NCI-H2029 (cell line): ENCODE measurements at regions not wholly inside any gene's neighbourhood (a gene's known extent, or its start where the extent isn't known, plus 50 kb on each side); places are given as distances from the start of the nearest gene placed in this dataset.

Experiments used
- DNase-seq: peaks from one replicate; lab custom pipeline; 2025; lab: John Stamatoyannopoulos, UW

DNA sequence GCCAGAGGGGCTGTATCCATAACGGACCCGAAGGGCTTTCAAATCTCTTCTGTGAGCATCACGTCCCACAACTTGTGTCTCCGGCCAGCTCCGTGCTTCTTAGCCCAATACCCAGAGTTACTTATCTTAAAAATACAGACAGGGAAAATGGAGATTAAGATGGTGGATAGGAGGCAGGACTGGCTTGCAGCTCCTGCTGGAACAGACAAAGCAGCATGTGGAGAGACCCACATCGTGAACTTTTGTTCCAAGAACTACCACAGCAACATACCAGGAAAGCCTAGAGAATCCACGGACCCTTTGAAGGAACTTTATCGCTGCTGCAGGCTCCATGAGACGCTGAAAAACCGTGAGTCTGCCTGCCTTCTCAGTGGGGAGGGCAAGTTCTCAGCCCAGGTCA lies 113.7 kb downstream of the RNASET2 start:
- DNase-seq: no peak

DNA sequence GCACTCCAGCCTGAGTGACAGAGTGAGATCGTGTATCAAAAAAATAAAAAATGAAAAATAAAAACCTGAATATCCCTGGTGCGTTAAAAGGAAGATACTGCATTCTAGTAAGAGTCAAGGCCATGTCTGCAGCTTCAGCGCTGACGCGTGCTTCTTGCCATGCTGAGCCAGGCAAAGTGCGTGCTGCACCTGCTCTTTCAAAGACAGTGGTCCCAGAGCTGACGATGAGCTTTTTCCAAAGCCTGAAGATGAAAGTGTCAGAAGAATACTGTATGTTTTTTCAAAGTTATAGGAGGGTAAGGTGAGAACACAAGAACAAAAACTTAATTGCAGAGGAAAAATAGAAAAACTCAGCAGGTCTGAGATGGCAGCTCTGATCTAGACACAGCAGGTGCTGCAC lies 115.1 kb downstream of the RNASET2 start:
- no peak for DNase-seq

DNA sequence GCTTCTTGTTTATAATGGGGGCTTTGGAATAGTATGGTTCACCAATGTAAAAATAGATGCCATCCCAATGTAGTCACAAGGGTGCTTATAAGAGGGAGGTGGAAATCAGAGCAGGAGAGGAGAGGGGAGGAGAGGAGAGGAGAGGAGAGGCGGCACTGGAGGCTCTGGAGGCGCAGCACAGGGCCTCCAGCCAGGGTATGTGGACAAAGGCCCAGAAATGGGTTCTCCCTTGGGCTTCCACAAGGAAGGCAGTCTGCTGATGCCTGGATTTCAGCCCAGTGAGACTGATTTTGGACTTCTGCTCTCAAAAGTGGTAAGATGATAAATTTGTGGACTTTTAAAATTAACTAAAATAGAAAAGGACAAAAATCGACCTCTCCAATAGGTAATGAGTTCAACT lies 116.8 kb downstream of the RNASET2 start:
- DNase-seq: no peak

DNA sequence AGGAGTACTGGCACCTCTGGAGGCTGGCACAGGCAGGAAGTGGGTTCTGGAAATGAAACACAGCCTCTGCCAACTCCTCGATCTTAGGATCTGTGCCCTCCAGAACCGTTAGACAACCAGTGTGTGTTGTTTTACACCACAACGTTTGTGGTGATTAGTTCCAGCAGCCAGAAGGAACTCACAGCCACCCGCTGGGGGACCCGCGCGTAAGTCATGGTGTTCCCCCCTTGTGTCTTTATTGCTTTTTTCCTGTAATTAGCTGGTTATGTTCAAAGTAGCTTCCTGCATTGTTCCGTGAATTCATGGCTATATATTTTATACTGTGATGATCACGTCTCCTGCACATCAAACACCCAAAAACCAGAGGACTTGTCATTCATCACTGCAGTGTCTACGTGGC lies 117.4 kb downstream of the RNASET2 start:
- no peak for DNase-seq

DNA sequence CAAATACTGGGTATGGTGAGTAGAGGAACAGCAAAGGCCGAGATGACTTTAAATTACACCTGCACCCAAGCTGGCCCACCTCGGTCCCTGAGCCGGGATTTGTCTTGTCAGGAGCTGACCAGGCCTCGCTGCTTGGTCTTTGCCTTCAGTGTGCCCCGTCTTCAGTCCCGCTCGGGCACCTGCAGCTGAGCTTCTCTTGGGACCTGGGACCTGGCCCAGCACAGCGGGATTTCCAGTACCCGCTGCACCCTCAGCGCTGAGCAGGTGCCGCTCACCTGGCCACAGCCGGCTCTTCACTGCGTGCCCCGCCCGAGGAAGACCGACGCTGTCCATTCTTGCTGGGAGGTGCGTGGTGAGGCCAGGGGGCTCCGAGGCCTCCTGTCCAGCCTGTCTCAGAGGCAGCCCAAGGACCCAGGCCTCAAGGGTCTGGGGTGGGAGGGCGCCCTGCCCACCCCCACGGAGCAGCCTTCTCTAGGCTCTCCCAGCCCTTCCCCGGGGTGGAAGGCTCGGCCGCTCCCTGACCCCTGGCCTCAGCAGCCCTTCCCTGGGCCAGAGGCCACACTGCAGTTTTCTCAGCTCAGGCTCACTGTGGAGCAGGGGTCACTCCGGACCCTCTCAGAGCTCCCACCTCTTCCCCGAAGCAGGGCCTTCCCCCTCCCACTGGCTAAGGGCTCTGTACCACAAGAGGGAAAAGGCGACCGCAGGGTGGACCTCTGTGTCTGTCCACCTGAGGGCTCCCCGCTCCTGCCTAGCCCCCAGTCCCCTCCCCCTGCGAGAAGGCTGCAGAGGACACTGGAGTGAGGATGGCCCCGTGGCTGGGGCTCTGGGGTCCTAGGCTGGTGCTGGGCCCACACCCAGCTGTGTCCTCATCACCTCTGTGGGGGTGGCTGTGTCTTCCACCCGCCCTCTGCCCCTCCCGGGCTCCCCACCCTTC lies 119.3 kb downstream of the RNASET2 start:
- no peak for DNase-seq

DNA sequence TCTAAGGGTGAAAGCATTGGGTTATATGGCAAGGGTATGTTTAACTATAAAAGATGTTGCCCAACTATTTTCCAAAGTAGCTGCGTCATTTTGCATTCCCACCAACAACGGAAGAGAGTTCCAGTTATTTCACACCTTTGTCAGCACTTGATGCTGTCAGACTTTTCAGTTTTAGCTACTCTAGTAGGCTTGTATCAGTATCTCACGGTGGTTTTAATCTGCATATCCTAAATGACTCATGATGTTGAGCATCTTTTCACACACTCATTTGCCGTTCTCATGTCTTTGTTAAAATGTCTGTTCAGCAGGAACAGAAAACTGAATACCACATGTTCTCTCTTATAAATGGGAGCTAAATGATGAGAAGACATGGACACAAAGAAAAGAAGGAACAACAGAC lies 122.3 kb downstream of the RNASET2 start:
- no peak for DNase-seq

DNA sequence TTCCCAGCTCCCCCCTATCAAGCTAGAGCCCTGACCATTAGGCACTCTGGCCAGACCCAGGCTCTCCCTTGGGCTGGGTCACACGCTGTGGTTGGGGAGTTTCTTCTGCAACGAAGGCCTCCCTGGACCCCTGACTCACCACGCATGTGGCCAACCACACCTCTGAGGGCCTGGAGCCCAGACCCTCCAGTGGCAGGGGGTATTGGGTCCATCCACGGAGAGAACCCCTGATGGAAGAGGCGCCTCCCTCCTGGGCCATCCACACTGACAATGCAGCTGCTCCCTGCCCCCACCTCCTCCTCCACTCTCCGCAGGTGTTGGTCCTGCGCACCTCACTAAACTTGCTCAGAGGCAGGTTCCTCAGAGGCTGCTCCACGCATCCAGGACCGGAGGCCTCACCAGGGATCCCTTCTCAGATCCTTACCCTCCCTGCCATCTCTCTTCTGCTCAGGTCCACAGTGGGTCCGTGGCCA lies 125.4 kb downstream of the RNASET2 start:
- no peak for DNase-seq

DNA sequence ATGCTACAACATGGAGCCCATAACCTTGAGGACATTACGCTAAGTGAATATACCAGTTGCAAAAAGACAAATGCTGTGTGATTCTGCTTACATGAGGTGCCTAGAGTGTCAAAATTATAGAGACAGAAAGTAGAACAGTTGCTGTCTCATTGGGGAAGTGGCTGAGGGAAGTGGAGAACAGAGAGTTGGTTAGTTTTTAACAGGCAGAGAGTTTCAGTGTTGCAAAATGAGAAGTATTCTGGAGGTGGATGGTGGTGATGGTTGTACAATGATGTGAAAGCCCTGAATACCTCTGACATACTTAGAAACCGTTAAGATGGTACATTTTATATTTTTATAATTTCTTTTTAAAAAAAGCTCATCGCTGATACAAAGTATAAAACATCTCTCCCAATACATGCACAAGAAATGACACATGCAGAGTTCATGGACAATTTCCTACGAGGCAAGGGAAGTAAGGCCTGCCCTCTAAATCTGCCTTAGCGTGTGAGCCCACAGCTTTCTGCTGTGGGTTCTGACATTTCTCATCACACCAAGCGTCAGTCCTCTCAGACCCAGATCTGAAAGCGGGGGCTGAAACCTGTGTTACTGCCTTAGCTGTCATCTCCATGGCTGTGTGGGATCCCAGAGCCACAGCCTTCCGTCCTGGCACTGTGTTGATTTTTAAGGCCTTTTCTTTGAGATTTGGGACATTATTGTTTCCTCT lies 126.0 kb downstream of the RNASET2 start:
- DNase-seq: no peak

DNA sequence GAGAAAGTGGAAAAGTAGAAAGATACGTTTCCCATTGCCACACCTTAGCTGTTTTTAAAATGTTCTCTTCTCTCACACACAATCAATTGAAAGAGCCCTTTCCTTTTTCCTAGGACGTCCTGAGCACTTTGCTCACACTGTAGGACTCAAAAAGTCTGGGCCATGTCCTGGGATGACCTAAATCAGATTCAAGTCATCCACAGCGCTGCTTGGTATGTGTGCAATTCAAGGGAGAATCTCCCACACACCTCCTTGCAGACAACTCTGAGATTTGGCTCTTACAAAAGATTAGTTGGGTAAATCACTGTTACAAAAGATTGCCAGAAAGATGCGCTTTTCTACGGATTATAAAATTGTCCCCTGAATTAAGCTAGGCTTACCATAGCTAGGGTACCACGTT lies 130.1 kb downstream of the RNASET2 start:
- no peak for DNase-seq

DNA sequence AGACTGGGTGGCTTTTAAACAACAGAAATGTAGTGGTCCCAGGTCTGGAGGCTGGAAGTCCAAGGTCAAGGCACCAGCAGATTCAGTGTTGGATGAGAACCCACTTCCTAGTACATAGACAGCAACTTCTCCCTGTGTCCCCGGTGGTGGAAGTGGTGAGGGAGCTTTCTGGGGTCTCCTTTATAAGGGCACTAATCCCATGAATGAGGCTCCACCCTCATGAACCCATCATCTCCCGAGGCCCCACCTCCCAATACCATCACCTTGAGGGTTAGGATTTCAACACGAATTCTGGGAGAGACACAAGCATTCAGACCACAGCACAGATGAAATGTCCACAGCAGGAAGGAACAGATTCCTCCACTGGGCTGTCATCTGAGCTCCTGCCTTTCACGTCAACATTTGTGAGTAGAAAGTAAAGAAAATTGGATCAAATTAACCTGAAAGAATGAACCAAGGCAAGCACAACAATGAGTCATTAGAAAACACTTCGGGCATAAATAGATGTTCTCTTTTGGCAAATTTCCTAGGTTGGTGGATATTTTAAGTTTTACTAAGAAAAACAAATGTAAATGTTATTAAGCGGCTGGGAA lies 130.7 kb downstream of the RNASET2 start:
- DNase-seq: no peak

DNA sequence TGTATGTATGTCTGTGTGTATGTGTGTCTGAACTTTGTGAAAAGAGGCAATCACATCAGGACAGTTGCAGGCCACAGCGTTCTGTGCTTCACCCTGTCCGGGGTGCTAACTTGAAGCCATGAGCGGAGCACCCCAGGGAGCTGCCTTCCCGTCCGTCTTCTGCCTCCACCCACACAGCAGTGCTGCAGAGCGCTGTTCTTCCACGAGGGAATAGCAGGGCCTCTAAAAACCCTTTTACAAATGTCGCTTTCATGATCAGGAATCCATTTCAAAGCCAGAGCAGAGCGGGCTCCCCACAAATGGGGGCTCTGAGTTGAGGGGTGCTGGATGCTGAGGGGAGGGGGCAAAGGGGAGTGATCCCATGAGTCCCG lies 131.5 kb downstream of the RNASET2 start:
- DNase-seq: no peak

DNA sequence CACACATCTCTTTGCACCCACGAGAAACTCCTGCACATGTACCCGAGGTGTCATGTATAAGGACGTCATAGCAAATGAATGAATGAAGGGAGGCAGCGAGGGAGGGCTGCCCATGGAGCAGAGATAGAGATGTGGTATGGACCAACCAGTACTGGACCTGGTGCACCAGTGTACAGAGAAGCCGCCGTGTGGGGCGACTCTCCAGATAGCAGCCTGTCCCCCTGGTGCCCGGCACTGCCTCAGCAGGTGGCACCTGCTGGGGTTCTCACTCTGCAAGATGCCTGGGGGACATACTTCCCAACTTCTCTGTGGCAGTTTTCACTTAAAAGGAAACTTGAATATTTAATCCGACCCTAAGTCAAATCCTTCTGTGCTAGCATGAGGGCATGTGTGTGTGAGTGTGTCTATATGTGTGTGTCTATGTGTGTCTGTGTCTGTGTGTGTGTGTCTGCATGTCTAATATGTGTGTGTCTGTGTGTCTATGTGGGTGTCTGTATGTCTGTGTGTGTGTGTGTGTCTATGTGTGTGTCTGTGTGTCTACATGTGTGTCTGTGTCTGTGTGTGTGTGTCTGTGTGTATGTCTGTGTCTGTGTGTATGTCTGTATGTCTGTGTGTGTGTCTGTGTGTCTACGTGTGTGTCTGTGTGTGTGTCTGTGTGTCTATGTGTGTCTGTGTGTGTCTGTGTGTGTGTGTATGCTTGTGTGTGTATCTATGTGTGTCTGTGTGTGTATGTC lies 132.0 kb downstream of the RNASET2 start:
- DNase-seq: no peak

DNA sequence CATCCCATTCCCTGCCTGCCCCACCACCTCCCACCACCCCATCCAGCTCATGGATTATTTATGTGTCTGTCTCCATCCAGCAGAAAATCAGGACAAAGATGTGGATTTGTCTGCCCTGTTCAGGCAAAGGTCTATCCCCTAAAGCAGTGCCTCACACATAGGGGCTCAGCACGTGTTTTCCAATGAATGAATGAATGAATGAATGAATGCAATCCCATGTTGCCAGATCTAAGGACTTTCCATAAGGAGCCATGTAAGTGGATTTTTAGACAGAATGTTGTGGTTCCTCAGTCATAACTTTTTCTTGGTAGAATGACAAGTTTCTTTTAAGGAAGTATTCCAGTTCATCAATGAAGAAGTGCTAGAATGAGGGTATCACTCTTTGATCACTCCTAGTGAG lies 133.7 kb downstream of the RNASET2 start:
- no peak for DNase-seq

DNA sequence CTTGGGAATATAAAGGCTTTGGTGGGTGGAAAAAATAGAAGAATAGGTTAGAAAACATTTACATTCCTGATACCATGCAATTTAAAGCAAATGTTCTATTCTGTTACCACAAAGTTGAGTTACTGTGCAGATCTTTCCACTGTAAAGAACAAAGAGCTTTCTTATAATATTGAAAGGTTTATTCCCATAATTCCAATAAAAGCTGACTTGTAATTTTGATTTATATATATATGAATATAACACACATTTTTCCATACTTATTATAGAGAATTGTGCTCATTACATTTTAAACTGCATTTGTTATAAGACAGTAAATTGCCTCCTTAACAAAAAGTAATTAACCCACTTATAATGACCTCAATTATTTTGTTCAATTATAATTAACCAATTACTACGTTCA lies 135.9 kb downstream of the RNASET2 start:
- DNase-seq: no peak

DNA sequence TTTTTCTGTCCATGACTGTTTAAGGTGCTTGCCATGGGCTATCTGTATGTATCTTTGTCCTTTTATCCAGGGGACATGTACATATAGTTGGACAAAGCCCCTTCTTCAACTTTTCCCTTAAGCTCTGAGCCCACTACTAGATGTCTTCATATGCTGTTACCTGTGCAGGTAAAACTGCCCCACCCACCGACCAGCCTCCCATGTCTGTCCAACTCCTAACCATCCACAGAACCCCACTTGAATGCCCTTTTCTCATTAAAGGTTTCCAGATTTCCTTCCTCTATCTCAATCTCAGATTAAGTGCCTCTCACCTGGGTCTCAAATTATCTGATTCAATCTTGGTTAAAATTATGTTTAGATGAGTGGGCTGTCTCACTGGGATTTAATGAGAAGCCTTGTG lies 136.3 kb downstream of the RNASET2 start:
- DNase-seq: no peak

DNA sequence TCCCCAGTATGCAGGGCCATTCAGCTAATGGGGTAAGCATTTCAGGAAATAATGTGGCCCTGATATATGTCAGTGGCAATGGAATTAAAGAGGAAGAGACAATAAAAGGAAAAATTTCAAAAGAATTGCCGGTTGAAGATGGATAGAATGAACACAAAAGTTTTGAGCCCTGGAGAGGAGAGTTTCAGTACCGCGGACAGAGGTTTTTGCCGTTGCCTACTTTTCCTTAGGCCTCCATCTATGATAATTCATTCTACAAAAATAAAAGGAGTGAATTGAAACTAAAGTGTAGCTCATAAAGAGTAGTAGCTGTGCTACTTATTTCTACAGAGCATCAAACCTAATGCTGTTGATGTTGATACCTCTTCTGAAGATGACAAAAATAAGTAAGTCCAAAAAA lies 140.7 kb downstream of the RNASET2 start:
- no peak for DNase-seq

DNA sequence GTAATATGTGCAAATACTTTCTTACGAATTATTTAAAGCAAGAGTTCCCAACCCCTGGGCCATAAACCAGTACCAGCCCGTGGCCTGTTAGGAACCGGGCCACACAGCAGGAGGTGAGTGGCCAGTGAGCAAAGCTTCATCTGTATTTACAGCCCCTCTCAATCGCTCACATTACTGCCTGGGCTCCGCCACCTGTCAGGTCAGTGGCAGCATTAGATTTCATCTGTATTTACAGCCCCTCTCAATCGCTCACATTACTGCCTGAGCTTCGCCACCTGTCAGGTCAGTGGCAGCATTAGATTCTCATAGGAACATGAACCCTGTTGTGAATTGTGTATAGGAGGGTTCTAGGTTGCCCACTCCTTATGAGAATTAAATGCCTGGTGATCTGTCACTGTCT lies 142.0 kb downstream of the RNASET2 start:
- no peak for DNase-seq

DNA sequence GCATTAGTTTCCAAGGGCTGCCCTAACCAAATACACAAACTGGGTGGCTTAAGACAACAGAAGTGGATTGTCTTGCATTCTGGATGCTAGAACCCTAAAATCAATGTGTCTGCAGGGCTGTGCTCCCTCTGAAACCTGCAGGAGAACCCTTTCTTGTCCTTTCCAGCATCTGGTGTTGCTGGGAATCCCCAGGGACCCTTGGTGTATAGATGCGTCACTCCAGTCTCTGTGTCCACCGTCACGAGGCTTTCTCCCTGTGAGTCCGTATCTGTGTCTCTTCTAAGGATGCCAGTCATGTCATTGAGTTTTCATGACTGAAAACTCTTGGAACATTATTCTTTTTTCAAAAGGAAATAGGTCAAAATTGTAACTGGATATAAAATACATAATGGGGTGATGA lies 142.9 kb downstream of the RNASET2 start:
- no peak for DNase-seq

DNA sequence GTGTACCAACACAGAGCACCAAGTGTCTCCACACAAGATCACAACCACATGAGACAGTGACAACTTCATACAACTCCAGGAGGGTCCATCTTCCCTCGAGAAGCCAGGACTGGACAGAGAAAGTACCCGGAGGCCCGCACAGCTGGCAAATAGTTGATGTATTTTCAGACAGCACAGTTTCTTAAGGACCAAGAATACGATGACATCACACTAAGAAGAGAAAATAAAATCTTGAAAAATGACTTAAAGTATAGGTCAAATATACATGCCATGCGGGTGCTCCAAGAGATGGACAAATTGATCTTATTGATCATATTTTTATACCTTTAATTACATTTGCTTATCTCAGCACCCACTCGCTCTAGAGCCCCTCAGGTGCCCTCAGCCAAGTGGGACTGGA lies 145.5 kb downstream of the RNASET2 start:
- no peak for DNase-seq

DNA sequence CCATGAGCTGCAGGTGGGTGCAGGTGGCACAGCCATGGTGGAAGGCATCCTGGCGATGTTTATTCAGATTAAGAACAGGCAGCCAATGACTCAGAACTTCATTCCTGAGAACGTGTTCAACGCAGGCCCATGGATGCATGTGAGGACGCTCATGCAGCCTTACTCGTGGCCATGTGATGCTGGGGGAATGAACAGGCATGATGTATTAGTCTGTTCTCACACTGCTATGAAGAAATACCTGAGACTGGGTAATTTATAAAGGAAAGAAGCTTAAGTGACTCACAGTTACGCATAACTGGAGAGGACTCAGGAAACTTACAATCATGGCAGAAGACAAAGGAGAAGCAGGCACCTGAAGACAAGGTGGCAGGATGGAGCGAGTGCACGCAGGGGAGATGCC lies 146.6 kb downstream of the RNASET2 start:
- DNase-seq: no peak

DNA sequence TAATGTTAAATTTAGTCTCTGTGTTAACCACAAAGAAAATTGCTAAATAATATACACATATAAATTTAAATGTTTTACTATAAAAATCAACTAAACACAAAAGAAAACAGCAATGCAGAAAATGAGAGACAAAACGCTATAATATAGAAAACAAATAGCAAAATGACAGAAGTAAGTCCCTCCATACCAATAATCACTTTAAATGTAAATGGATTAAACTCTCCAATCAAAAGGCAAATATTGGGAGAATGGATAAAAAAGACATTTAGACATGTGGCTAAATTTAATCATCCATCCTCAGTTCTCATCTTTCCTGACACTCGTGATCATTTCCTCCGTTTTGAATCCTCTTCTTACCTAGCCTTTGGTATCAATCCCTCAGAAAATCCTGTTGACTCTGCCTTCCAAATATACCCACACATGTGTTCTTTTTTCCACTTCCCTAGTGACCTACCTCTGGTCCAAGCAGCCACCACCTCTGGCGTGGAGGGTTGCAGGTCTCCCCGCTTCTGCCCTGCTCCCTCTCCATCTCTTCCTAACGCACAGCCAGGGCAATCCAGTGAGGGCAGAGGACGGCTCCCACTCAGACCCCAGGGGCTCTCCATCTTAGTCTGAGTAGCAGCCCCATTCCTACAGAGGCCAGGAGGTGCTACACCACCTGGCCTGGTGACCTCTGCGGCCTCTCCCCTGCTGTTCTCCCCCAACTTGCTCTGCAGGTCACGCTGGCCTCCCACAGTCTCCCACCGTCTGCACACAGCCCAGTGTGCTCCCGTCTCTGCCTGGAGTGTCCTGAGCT lies 149.2 kb downstream of the RNASET2 start:
- no peak for DNase-seq
